ENCODE measurements at regions not wholly inside any gene's neighbourhood (a gene's known extent, or its start where the extent isn't known, plus 50 kb on each side); places are given as distances from the start of the nearest gene placed in this dataset.

DNA sequence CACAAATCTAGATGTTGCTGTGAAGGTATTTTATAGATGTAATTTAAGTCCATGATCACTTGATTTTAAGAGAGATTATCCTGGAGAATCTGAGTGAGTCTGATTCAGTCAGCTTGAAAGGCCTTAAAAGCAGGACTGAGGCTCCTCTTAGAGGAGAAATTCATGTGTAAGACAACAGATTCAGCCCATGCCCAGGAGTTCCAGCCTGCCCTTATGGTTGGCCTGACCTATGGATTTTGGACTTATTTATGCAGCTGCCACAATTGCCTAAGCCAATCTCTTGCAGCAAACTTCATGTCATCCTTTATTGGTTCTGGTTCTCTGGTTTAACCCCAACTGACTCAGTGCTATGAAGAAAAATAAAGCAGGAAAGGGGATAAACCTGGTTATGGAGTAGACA, 296.5 kb upstream of the RASGRP1 start:
- no peak for DNase-seq (ENCODE audit: low read depth, low spot score)
- no TSS peak for BruUV-seq (replicated peaks)
- Histone ChIP-seq H3K9me3 (ENCODE audit: control insufficient read depth, insufficient read depth, low read depth, low read length) (no peaks in the 10 kb centered on the region), H3K36me3 (ENCODE audit: control insufficient read depth, insufficient read depth, low read length) (no peaks in the 10 kb centered on the region), H3K27me3 (ENCODE audit: control insufficient read depth, insufficient read depth, low read length) (no peaks in the 10 kb centered on the region), H3K4me3 (ENCODE audit: low read depth in 2 of 2, low read length in 2 of 2) (no peak overlapping the region), H3K4me1 (ENCODE audit: control insufficient read depth, insufficient read depth, low read length) (no peaks in the 10 kb centered on the region), H3K27ac (ENCODE audit: low read length) (no peak overlapping the region; the same call in 1 of the 2 replicates)
- intact Hi-C loops (cut with micrococcal nuclease; ENCODE audit: unreplicated experiment) = no loop called here
- in situ Hi-C loops (cut with HindIII; ENCODE audit: low pct_unique_long_range_greater_than_20kb, low sequenced_read_pairs) = no loop called here
- TF ChIP-seq TCF7L2 (IDR thresholded peaks at IDR 0.05; ENCODE audit: low read depth, low read length) (no peak), SIN3A (IDR thresholded peaks at IDR 0.05; ENCODE audit: borderline replicate concordance, insufficient read depth, low read depth, low read length) (no peak), POLR2AphosphoS5 (IDR thresholded peaks at IDR 0.05; ENCODE audit: low read depth, low read length) (no peak)
- TF ChIP-seq, protein P1, sequence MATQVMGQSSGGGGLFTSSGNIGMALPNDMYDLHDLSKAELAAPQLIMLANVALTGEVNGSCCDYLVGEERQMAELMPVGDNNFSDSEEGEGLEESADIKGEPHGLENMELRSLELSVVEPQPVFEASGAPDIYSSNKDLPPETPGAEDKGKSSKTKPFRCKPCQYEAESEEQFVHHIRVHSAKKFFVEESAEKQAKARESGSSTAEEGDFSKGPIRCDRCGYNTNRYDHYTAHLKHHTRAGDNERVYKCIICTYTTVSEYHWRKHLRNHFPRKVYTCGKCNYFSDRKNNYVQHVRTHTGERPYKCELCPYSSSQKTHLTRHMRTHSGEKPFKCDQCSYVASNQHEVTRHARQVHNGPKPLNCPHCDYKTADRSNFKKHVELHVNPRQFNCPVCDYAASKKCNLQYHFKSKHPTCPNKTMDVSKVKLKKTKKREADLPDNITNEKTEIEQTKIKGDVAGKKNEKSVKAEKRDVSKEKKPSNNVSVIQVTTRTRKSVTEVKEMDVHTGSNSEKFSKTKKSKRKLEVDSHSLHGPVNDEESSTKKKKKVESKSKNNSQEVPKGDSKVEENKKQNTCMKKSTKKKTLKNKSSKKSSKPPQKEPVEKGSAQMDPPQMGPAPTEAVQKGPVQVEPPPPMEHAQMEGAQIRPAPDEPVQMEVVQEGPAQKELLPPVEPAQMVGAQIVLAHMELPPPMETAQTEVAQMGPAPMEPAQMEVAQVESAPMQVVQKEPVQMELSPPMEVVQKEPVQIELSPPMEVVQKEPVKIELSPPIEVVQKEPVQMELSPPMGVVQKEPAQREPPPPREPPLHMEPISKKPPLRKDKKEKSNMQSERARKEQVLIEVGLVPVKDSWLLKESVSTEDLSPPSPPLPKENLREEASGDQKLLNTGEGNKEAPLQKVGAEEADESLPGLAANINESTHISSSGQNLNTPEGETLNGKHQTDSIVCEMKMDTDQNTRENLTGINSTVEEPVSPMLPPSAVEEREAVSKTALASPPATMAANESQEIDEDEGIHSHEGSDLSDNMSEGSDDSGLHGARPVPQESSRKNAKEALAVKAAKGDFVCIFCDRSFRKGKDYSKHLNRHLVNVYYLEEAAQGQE (IDR thresholded peaks at IDR 0.05; ENCODE audit: insufficient read depth in 1 of 2, low read depth in 2 of 2, low read length in 1 of 2) = no peak
- TF ChIP-seq, protein P2, sequence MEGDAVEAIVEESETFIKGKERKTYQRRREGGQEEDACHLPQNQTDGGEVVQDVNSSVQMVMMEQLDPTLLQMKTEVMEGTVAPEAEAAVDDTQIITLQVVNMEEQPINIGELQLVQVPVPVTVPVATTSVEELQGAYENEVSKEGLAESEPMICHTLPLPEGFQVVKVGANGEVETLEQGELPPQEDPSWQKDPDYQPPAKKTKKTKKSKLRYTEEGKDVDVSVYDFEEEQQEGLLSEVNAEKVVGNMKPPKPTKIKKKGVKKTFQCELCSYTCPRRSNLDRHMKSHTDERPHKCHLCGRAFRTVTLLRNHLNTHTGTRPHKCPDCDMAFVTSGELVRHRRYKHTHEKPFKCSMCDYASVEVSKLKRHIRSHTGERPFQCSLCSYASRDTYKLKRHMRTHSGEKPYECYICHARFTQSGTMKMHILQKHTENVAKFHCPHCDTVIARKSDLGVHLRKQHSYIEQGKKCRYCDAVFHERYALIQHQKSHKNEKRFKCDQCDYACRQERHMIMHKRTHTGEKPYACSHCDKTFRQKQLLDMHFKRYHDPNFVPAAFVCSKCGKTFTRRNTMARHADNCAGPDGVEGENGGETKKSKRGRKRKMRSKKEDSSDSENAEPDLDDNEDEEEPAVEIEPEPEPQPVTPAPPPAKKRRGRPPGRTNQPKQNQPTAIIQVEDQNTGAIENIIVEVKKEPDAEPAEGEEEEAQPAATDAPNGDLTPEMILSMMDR (IDR thresholded peaks at IDR 0.05) = no peak
- POLR2A ChIA-PET = no interaction called here
- CTCF ChIA-PET = no interaction called here
- ATAC-seq = no peak

DNA sequence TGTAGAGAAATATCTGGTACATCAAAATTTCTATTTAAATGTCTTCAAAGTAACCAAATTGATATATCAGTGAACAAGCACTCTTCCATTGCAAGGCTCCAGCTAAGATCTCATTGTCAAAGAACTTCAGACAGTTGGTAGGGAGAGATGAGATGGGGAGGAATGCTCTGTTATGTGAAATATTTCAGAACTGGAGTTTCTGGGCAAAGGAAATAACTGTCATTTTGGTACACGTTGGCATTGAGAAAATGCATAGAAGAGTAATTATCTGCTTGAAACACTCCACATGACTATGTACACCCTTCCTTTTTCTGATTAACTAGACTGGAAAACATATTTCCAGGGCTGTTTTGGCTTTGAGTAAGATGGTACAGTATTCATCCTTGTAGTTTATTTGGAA, 297.5 kb upstream of the RASGRP1 start:
- H3K27ac ChIP-seq (ENCODE audit: low read length) = no peak overlapping the region
- DNase-seq (ENCODE audit: low read depth, low spot score) (no peak), ATAC-seq (no peak)
- no peaks in the 10 kb centered on the region for H3K9me3 ChIP-seq (ENCODE audit: control insufficient read depth, insufficient read depth, low read depth, low read length)
- no peaks in the 10 kb centered on the region for H3K27me3 ChIP-seq (ENCODE audit: control insufficient read depth, insufficient read depth, low read length)
- POLR2A ChIA-PET = no interaction called here
- no peak overlapping the region for H3K4me3 ChIP-seq (ENCODE audit: low read depth in 2 of 2, low read length in 2 of 2)
- in situ Hi-C loops (cut with HindIII; ENCODE audit: low pct_unique_long_range_greater_than_20kb, low sequenced_read_pairs) (no loop called here), intact Hi-C loops (cut with micrococcal nuclease; ENCODE audit: unreplicated experiment) (no loop called here)
- TF ChIP-seq TCF7L2 (IDR thresholded peaks at IDR 0.05; ENCODE audit: low read depth, low read length) (no peak), SIN3A (IDR thresholded peaks at IDR 0.05; ENCODE audit: borderline replicate concordance, insufficient read depth, low read depth, low read length) (no peak), POLR2AphosphoS5 (IDR thresholded peaks at IDR 0.05; ENCODE audit: low read depth, low read length) (no peak)
- TF ChIP-seq, protein P2 (IDR thresholded peaks at IDR 0.05) = no peak
- TF ChIP-seq, protein P1 (IDR thresholded peaks at IDR 0.05; ENCODE audit: insufficient read depth in 1 of 2, low read depth in 2 of 2, low read length in 1 of 2) = no peak
- H3K36me3 ChIP-seq (ENCODE audit: control insufficient read depth, insufficient read depth, low read length) = no peaks in the 10 kb centered on the region
- CTCF ChIA-PET = no interaction called here
- no peaks in the 10 kb centered on the region for H3K4me1 ChIP-seq (ENCODE audit: control insufficient read depth, insufficient read depth, low read length)
- BruUV-seq (replicated peaks) = no TSS peak

All from Panc1 (cell line).